Mesothelial cell of epicardium (in vitro differentiated cells): ENCODE measurements at regions not wholly inside any gene's neighbourhood (a gene's known extent, or its start where the extent isn't known, plus 50 kb on each side); places are given as distances from the start of the nearest gene placed in this dataset.

Experiments
- DNase-seq, 2 experiments: peaks; one replicate each; pipeline ENCODE4 v3.0.0; 2021; ENCODE audit warnings: low spot score in 2 of 2; ENCODE audit not compliant: unreplicated experiment in 2 of 2
- H3K27ac Mint-ChIP-seq: 2 replicates; pipeline ENCODE4 v1.8.0; 2021; ENCODE audit warnings: mixed read lengths
- H3K27me3 Mint-ChIP-seq: 2 replicates; pipeline ENCODE4 v1.8.0; 2021; ENCODE audit warnings: low read depth, mixed read lengths
- H3K36me3 Mint-ChIP-seq: 2 replicates; pipeline ENCODE4 v1.8.0; 2021; ENCODE audit warnings: mixed read lengths
- H3K4me1 Mint-ChIP-seq: 2 replicates; pipeline ENCODE4 v1.8.0; 2021; ENCODE audit warnings: mixed read lengths
- H3K4me3 Mint-ChIP-seq: 2 replicates; pipeline ENCODE4 v1.8.0; 2021; ENCODE audit warnings: mild to moderate bottlenecking, moderate library complexity, mixed read lengths
- H3K9me3 Mint-ChIP-seq: 2 replicates; pipeline ENCODE4 v1.8.0; 2021; ENCODE audit warnings: mixed read lengths
- TF ChIP-seq, protein P1 (sequence below): fragments of 200-600 bp; sonication (generic); IDR thresholded peaks from one replicate; pipeline ENCODE4 v1.5.0; 2021; ENCODE audit warnings: antibody characterized with exemption; ENCODE audit not compliant: unreplicated experiment

DNA sequence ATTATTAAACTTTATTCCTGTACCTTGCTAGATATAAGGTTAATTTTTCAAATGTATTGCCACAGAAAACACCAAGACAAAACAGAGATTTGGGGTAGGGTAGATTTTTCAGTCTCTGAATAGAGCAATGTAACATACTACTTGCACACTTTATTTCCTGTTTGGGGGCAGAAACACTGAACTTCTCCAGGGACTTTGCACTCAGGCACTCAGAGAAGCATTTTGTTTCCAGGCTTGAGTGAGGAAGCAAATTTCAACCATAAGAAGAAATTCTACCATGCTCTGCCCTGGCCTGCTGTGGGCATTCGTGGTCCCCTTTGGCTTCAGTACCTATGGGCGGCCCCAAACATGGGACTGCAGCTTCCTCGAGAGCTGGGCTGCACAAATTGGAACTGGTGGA lies 399.1 kb downstream of the DAD1 start:
- DNase-seq = no peak
- Mint-ChIP-seq H3K4me3 (no peak overlapping the region), H3K4me1 (peaks cover 6% of the 10 kb centered on the region), H3K36me3 (no peaks in the 10 kb centered on the region), H3K9me3 (no peaks in the 10 kb centered on the region), H3K27ac (no peak overlapping the region), H3K27me3 (no peaks in the 10 kb centered on the region)
- TF ChIP-seq, protein P1, sequence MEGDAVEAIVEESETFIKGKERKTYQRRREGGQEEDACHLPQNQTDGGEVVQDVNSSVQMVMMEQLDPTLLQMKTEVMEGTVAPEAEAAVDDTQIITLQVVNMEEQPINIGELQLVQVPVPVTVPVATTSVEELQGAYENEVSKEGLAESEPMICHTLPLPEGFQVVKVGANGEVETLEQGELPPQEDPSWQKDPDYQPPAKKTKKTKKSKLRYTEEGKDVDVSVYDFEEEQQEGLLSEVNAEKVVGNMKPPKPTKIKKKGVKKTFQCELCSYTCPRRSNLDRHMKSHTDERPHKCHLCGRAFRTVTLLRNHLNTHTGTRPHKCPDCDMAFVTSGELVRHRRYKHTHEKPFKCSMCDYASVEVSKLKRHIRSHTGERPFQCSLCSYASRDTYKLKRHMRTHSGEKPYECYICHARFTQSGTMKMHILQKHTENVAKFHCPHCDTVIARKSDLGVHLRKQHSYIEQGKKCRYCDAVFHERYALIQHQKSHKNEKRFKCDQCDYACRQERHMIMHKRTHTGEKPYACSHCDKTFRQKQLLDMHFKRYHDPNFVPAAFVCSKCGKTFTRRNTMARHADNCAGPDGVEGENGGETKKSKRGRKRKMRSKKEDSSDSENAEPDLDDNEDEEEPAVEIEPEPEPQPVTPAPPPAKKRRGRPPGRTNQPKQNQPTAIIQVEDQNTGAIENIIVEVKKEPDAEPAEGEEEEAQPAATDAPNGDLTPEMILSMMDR = no peak

DNA sequence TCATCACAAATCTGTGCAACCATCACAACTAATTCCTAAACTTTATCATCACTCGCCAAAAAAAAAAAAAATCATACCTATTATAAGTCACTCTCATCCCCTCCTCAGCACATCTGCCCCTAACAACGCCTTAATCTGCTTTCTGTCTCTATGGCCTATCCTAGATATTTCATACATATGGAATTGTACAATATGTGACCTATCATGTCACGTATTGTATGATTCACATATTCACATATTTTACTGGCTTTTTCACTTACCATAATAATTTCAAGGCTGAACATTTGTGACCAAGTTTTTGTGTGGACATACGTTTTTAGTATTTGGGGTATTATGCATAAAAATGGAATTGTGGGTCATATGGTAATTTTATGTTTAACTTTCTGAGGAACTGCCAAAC lies 400.7 kb downstream of the DAD1 start:
- no peaks in the 10 kb centered on the region for H3K36me3 Mint-ChIP-seq
- TF ChIP-seq, protein P1 = no peak
- no peak overlapping the region for H3K27ac Mint-ChIP-seq
- no peak overlapping the region for H3K4me3 Mint-ChIP-seq
- DNase-seq = no peak
- no peaks in the 10 kb centered on the region for H3K9me3 Mint-ChIP-seq
- no peaks in the 10 kb centered on the region for H3K27me3 Mint-ChIP-seq
- H3K4me1 Mint-ChIP-seq = no peaks in the 10 kb centered on the region

DNA sequence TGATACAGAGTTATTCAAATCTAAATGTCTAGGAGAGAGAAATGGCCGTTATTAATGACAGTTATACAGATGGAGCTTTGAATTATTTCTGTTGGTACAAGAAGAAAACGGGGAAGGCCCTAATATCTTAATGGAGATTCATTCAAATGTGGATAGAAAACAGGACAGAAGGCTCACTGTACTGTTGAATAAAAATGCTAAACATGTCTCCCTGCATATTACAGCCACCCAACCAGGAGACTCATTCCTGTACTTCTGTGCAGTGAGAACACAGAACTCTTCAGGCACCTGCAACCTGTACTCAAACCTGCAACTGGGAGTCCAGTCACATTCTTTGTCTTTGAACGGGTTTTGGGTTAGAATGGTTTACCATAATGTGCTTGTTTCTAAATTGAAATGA lies 403.2 kb downstream of the DAD1 start:
- no peaks in the 10 kb centered on the region for H3K27me3 Mint-ChIP-seq
- H3K9me3 Mint-ChIP-seq = no peaks in the 10 kb centered on the region
- no peak overlapping the region for H3K4me3 Mint-ChIP-seq
- DNase-seq = no peak
- H3K36me3 Mint-ChIP-seq = no peaks in the 10 kb centered on the region
- no peaks in the 10 kb centered on the region for H3K4me1 Mint-ChIP-seq
- TF ChIP-seq, protein P1 = no peak
- H3K27ac Mint-ChIP-seq = no peak overlapping the region

DNA sequence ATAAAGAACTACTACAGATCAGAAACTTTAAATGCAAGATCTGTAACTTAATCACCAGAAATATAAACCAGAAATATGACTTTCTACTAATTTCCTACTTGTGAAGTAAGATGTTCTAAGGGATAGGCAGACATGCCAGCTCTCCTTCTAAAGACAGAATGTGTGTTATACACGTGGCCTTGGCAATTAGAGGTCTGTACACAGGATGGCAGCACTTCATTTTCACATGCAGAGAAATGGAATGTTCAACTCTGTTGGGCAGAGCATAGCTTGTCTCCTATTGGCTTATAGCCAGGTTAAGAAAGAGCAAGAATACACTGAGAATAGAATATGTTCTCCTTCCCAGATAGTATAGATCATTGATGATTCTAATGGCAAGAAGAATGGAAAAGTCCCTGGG lies 403.8 kb downstream of the DAD1 start:
- H3K4me1 Mint-ChIP-seq = no peaks in the 10 kb centered on the region
- H3K9me3 Mint-ChIP-seq = no peaks in the 10 kb centered on the region
- H3K27ac Mint-ChIP-seq = no peak overlapping the region

DNA sequence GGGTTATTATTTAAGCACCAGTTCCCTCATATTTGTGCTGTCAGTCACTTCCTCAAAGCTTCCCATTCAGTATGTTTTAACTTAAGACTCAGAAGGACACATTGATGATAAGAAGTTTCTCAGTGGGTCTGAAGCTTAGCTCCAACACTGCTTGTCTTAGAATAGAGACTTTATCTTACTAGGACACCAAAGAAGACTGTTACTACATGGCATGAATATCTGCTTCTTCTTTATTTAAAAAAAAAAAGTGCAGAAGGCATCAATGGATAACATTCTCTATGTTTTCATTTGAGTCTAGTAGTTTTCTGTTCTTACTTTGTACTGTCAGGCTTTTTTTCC lies 404.2 kb downstream of the DAD1 start:
- peaks cover 1% of the 10 kb centered on the region for H3K27me3 Mint-ChIP-seq
- H3K4me1 Mint-ChIP-seq = no peaks in the 10 kb centered on the region
- H3K27ac Mint-ChIP-seq = no peak overlapping the region
- no peaks in the 10 kb centered on the region for H3K9me3 Mint-ChIP-seq
- TF ChIP-seq, protein P1 = no peak
- DNase-seq = no peak
- H3K36me3 Mint-ChIP-seq = no peaks in the 10 kb centered on the region
- no peak overlapping the region for H3K4me3 Mint-ChIP-seq

More for the DNA sequence above, 403.8 kb downstream of the DAD1 start:
- Mint-ChIP-seq H3K36me3 (no peaks in the 10 kb centered on the region), H3K27me3 (no peaks in the 10 kb centered on the region), H3K4me3 (no peak overlapping the region)
- no peak for DNase-seq
- TF ChIP-seq, protein P1 = no peak

DNA sequence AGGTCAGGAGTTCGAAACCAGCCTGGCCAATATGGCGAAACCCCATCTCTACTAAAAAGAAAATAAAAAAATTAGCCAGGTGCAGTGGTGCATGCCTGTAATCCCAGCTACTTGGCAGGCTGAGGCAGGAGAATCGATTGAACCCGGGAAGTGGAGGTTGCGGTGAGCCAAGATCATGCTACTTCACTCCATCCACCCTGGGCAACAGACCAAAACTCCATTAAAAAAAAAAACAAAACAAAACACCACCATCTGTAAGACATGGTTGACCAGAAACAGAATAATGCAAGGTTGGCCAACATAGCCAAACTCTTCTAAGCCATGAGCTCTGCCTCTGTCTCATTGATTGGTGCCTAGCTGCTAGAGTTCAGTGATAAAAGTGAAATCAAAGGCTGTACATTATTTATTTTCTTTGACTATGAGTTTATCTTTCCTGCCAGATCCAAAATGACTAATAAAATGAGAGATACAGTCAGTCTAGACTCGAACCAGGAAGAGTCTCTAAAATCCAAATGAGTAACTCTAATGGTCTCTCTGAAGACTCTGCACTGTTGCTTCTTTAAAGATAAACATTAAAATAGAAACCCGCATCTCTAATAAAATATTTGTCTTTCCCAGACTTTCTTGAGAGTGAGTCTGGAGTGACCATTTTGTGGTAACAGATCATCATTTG lies 404.7 kb downstream of the DAD1 start:
- TF ChIP-seq, protein P1 = no peak
- no peak overlapping the region for H3K27ac Mint-ChIP-seq

More for the DNA sequence above, 404.7 kb downstream of the DAD1 start:
- Mint-ChIP-seq H3K36me3 (no peaks in the 10 kb centered on the region), H3K4me3 (no peak overlapping the region), H3K27me3 (peaks cover 2% of the 10 kb centered on the region), H3K9me3 (no peaks in the 10 kb centered on the region), H3K4me1 (no peaks in the 10 kb centered on the region)
- DNase-seq = no peak
